Endothelial cell of umbilical vein (primary cell): ENCODE measurements at regions not wholly inside any gene's neighbourhood (a gene's known extent, or its start where the extent isn't known, plus 50 kb on each side); places are given as distances from the start of the nearest gene placed in this dataset.

ENCODE experiments used
- POLR2AphosphoS5 ChIP-seq: IDR thresholded peaks from 2 replicates; pipeline ENCODE4 v1.6.1; 2012; ENCODE audit warnings: low read depth, mild to moderate bottlenecking, control low read depth, low read length, moderate library complexity; ENCODE audit not compliant: insufficient read depth
- TF ChIP-seq, protein P1 (sequence below), 2 donors: IDR thresholded peaks; 1 replicate in 1 of 2; 2 replicates in 1 of 2; pipeline ENCODE4 v1.5.1; 2011; ENCODE audit warnings: low read length in 2 of 2, mild to moderate bottlenecking in 2 of 2, moderate library complexity in 2 of 2, control low read depth in 1 of 2, inconsistent platforms in 1 of 2, low read depth in 1 of 2; ENCODE audit not compliant: insufficient read depth in 1 of 2; ENCODE audit errors: extremely low read depth in 1 of 2

GRCh38 chr15:70248116-70249025 lies 150.7 kb upstream of the TLE3 start:
- TF ChIP-seq, protein P1, sequence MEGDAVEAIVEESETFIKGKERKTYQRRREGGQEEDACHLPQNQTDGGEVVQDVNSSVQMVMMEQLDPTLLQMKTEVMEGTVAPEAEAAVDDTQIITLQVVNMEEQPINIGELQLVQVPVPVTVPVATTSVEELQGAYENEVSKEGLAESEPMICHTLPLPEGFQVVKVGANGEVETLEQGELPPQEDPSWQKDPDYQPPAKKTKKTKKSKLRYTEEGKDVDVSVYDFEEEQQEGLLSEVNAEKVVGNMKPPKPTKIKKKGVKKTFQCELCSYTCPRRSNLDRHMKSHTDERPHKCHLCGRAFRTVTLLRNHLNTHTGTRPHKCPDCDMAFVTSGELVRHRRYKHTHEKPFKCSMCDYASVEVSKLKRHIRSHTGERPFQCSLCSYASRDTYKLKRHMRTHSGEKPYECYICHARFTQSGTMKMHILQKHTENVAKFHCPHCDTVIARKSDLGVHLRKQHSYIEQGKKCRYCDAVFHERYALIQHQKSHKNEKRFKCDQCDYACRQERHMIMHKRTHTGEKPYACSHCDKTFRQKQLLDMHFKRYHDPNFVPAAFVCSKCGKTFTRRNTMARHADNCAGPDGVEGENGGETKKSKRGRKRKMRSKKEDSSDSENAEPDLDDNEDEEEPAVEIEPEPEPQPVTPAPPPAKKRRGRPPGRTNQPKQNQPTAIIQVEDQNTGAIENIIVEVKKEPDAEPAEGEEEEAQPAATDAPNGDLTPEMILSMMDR (IDR thresholded peaks at IDR 0.05; ENCODE audit: extremely low read depth in 1 of 2, insufficient read depth in 1 of 2, low read depth in 1 of 2, low read length in 2 of 2): no peak
- TF ChIP-seq POLR2AphosphoS5: no peak
